ENCODE measurements at regions not wholly inside any gene's neighbourhood (a gene's known extent, or its start where the extent isn't known, plus 50 kb on each side); places are given as distances from the start of the nearest gene placed in this dataset.
"Not testable (repeated sequence)": the region's sequence is repeated elsewhere in the genome, so short reads cannot be mapped to it uniquely, and the experiment has no call there.

DNA sequence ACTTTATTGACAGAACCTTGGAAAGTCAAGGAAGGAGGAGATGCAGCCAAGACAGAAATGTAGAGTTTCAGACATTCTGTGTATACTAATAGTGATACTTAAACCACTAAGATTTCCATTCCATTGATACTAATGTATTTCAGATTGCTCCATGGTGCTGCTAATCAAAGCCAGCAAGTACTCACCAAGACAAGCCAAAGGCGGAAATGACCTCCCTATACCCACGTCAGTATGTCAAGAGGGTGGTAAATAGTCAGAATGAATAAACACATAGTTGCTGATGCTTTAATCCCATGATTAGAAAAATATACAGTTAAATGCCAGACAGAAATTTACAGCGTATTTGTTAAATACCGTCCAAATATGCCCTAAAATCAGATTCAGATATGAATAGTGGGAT lies 417.8 kb upstream of the INTU start:
- no peak for DNase-seq (ENCODE audit: low read depth in 2 of 2)

DNA sequence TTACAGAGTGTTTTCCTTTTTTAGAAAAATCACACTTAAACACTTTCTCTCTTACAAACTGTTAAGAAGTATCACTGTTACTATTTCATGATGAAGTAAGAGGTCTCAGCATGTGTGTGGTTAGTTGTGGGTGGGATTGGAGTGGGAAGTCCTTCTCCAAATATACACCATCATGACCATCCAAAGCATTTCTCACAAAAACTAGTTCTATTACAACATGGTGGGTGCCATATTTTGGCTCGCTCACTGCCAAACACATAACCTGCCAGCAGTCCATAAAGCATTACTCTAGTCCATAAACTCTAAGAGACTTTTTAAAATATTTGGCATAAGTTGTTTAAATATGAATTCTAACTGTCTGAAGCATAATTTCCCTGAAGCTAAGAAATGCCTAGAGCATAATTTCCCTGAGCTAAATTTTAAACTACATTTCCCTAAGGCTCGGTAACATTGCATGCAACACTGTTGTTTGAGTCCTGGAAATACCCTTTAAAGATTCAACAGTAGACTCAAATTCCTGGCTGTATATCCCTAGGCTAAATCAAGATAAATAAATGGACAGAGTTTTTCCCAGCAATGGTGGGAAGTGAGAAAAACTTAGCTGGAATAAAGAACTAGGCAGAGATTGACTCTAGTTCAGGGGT lies 415.0 kb upstream of the INTU start:
- no peak for DNase-seq (ENCODE audit: low read depth in 2 of 2)

DNA sequence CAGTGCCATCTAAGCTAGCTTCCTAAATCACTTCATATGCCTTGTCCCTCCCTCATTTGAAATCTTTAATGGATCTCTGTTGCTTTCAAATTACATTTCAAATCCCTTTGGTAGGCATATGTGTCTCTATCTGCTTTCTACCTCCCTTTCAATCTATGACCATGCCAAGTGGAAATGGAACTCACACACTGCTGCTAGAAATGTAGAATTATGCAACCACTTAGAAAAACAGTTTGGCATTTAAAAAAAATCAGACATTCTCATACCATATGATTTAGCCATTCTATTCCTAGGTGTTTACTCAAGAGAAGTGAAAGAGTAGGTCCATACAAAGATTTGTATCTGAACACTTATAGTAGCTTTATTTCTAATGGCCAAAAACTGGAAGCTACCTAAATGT lies 413.5 kb upstream of the INTU start:
- no peak for DNase-seq (ENCODE audit: low read depth in 2 of 2)

DNA sequence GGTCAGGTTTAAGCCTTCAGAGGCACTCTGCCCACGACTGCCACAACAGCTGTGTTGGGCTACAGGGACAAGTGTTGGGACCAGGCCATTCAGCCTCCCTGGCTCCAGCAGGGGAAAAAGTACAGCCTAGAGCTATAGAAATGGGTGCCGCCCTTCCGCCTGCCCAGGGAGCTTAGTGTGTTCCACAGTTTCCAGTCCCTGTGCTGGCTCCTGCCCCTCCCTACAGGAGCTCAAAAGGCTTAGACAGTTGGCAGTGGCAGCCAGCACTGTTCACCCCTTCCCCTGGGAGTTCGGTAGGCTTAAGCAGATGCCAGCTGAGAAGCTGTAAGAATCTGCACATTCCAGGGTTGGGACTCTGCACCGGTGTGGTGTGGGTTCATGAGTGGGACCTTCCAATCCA lies 408.2 kb upstream of the INTU start:
- DNase-seq (ENCODE audit: low read depth in 2 of 2) = no peak

DNA sequence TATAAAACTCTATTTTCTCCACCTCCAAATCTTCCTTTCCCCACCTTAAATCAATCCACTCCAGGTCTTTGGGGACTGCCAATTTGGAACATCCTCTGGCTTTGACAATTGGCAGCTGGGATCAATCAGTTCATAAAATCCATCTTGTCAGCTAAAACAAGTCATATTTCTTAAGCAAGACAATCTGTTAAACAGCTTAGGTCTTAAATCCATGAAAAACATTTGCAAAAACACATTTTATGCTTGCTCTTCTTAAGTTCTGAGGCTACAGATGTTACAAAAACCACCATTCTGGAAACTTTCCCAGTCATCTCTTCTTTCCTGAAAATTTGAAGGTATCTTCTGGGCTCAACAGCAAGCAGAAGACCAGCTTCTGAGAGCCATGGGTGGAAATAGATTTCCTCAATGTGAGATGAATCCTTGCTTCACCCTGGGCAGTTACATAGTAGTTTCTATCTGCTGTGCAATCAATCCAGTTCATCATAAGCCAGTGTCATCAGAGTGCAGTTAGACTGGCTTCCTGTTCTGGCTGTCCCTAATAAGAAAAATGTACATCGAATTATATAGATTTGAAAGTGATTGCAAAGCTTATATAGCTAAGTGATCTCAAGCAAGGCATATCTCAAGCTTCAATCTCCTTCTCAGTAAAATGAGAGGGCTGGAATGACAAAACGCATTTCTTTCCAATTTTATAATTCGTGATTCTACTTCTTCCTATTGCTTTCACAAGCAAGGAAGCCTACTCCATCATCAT lies 402.7 kb upstream of the INTU start:
- DNase-seq (ENCODE audit: low read depth in 2 of 2) = no peak

GRCh38 chr4:127236889-127237288 lies 395.9 kb upstream of the INTU start:
- no peak for DNase-seq (ENCODE audit: low read depth in 2 of 2)

GRCh38 chr4:127237581-127237980 lies 395.2 kb upstream of the INTU start:
- DNase-seq (ENCODE audit: low read depth in 2 of 2) = no peak

- DNase-seq (ENCODE audit: low read depth in 2 of 2) = no peak
These were observed 393.7 kb upstream of the INTU start for GRCh38 chr4:127238956-127239475.

DNA sequence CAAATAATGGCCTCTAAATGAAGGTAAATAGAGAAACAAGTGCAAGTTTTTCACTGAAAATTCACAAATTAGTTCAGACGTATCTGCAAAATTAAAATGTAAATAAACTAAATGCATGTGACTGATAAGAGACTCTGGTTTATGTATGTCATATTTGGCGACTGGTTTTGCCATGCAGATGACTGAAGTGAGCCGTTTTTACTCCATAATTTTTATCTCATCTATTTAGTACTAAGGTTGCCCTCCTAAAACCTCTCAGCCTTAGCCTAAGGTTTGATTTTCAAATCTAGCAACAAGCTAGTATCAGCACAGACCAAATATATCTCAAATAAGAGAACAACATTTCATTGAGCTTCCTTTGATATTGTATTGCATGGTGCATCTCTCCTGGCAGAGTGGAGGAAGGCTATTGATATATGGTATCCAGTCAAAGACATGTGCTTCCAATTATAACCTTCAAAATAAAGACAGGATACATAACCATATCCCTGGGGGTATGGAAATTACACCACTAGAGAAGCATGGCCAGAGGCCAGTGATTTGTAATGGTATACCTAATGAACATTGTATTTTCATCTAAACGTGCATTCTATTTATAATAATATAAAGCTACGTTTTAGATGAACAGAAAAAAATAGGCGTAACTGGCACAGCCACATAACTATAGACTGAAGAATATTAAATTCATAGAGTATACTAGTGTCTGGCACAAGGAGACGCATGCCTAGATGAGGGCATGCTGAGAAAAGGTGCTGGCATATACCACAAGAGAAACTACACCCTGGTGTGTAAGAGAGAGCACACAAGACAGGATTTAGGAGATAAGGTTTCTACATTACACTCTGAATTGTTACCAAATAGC lies 392.6 kb upstream of the INTU start:
- no peak for DNase-seq (ENCODE audit: low read depth in 2 of 2)

DNA sequence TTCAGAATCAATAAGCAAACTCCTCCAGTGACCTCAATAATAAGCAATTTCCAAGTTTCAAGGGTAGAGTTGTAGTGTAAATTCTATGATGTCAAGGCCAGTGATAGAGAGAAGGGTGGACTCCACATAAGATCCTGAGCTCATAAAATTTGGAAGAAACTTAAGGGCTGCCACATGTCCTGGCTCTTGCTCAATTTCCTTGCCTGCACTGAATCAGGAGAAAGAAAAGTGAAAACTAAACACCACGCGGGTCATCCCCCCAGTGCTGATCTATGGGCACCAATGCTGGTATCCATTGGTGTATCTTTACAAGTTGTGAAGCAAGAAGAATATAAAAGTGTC lies 392.0 kb upstream of the INTU start:
- no peak for DNase-seq (ENCODE audit: low read depth in 2 of 2)

GRCh38 chr4:127244515-127244914 lies 388.2 kb upstream of the INTU start:
- no peak for DNase-seq (ENCODE audit: low read depth in 2 of 2)

GRCh38 chr4:127246963-127247952 lies 385.5 kb upstream of the INTU start:
- no peak for DNase-seq (ENCODE audit: low read depth in 2 of 2)

- no peak for DNase-seq (ENCODE audit: low read depth in 2 of 2)
These were observed 383.5 kb upstream of the INTU start for GRCh38 chr4:127249066-127249766.

GRCh38 chr4:127249767-127250108 lies 383.0 kb upstream of the INTU start:
- DNase-seq (ENCODE audit: low read depth in 2 of 2) = no peak

- DNase-seq (ENCODE audit: low read depth in 2 of 2) = no peak
These were observed 382.2 kb upstream of the INTU start for GRCh38 chr4:127250577-127250976.

DNA sequence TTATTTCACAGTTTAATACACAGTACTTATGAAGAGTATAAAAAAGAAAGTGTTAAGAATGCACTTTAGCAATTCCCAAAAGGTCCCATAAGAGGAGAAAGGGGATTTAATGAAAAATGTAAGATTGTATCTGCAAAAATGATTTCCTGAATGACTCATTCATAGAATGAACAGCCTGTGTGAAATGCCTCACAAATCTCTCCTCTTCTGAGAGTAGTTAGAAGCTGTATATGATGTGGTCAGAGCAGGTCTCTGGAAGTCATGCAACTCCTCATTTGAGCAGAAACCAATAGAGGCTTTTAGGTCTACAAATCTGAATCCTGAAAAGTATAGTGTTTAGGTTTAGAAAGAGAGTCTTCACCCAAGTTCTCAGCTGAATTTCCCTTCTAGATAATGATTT lies 381.3 kb upstream of the INTU start:
- no peak for DNase-seq (ENCODE audit: low read depth in 2 of 2)

GRCh38 chr4:127256500-127256899 lies 376.3 kb upstream of the INTU start:
- DNase-seq (ENCODE audit: low read depth in 2 of 2) = no peak

DNA sequence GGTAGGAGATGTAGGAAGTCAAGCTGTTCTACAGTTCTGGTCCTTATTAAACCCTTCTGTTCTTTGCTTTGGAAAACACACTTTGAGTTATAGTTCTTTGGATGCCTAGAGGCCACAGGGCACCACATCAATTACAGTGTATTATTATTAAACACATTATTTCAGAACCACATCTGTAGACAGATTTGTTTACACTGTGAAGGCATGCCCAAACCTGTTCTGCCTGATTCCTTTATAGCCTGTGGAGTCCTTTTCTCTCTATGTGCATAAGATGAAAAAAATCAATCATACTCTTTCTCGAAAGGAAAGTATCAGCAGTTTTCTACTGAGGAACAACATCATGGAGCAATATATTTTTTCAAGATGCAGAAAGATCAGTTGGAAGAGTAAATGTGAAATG lies 371.3 kb upstream of the INTU start:
- no peak for DNase-seq (ENCODE audit: low read depth in 2 of 2)

- DNase-seq (ENCODE audit: low read depth in 2 of 2) = no peak
These were observed 364.4 kb upstream of the INTU start for GRCh38 chr4:127268367-127268766.

DNA sequence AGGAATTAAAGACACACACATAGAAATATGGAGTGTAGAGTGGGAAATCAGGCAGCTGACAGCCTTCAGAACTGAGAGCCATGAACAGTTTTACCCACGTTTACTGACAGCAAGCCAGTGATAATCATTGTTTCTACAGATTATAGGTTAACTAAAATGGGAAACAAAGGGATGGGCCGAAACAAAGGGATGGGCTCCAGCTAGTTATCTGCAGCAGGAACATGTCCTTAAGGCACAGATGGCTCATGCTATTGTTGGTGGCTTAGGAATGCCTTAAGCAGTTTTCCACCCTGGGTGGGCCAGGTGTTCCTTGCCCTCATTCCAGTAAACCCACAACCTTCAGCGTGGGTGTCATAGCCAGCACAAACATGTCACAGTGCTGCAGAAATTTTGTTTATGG lies 355.7 kb upstream of the INTU start:
- DNase-seq (ENCODE audit: low read depth in 2 of 2) = not testable (repeated sequence)

- no peak for DNase-seq (ENCODE audit: low read depth in 2 of 2)
These were observed 348.5 kb upstream of the INTU start for GRCh38 chr4:127284236-127284635.
